ENCODE measurements at regions not wholly inside any gene's neighbourhood (a gene's known extent, or its start where the extent isn't known, plus 50 kb on each side); places are given as distances from the start of the nearest gene placed in this dataset.
"Not testable (repeated sequence)": the region's sequence is repeated elsewhere in the genome, so short reads cannot be mapped to it uniquely, and the experiment has no call there.

- FAIRE-seq (no peak), DNase-seq (ENCODE audit: extremely low spot score, insufficient read length, low read depth) (no peak)
Observed at GRCh38 chr9:129313331-129313955, 135.4 kb upstream of the IER5L start.

- FAIRE-seq (no peak), DNase-seq (ENCODE audit: extremely low spot score, insufficient read length, low read depth) (no peak)
Observed at GRCh38 chr9:129312251-129313122, 134.4 kb upstream of the IER5L start.

- DNase-seq (ENCODE audit: extremely low spot score, insufficient read length, low read depth): no peak
- no peak for FAIRE-seq
Observed at GRCh38 chr9:129311643-129312042, 133.6 kb upstream of the IER5L start.

GRCh38 chr9:129310666-129311350 lies 132.7 kb upstream of the IER5L start:
- FAIRE-seq (no peak), DNase-seq (ENCODE audit: extremely low spot score, insufficient read length, low read depth) (no peak)

- FAIRE-seq (no peak), DNase-seq (ENCODE audit: extremely low spot score, insufficient read length, low read depth) (no peak)
Observed at GRCh38 chr9:129309906-129310305, 131.8 kb upstream of the IER5L start.

- DNase-seq (ENCODE audit: extremely low spot score, insufficient read length, low read depth) (no peak), FAIRE-seq (no peak)
Observed at GRCh38 chr9:129309041-129309430, 131.0 kb upstream of the IER5L start.

GRCh38 chr9:129307227-129307970 lies 129.3 kb upstream of the IER5L start:
- no peak for FAIRE-seq
- DNase-seq (ENCODE audit: extremely low spot score, insufficient read length, low read depth): no peak

- DNase-seq (ENCODE audit: extremely low spot score, insufficient read length, low read depth) (no peak), FAIRE-seq (no peak)
Observed at GRCh38 chr9:129306318-129306973, 128.4 kb upstream of the IER5L start.

GRCh38 chr9:129305246-129305645 lies 127.2 kb upstream of the IER5L start:
- no peak for DNase-seq (ENCODE audit: extremely low spot score, insufficient read length, low read depth)
- no peak for FAIRE-seq

GRCh38 chr9:129301941-129302340 lies 123.9 kb upstream of the IER5L start:
- DNase-seq (ENCODE audit: extremely low spot score, insufficient read length, low read depth) (no peak), FAIRE-seq (no peak)

- DNase-seq (ENCODE audit: extremely low spot score, insufficient read length, low read depth); FAIRE-seq: not testable (repeated sequence)
Observed at GRCh38 chr9:129296195-129296594, 118.1 kb upstream of the IER5L start.

- FAIRE-seq (no peak), DNase-seq (ENCODE audit: extremely low spot score, insufficient read length, low read depth) (no peak)
Observed at GRCh38 chr9:129291041-129291501, 113.0 kb upstream of the IER5L start.

GRCh38 chr9:129290606-129291005 lies 112.5 kb upstream of the IER5L start:
- FAIRE-seq: no peak

GRCh38 chr9:129289883-129290282 lies 111.8 kb upstream of the IER5L start:
- DNase-seq (ENCODE audit: extremely low spot score, insufficient read length, low read depth): no peak
- no peak for FAIRE-seq

More at GRCh38 chr9:129290606-129291005, 112.5 kb upstream of the IER5L start:
- no peak for DNase-seq (ENCODE audit: extremely low spot score, insufficient read length, low read depth)

- DNase-seq (ENCODE audit: extremely low spot score, insufficient read length, low read depth): no peak
- no peak for FAIRE-seq
Observed at GRCh38 chr9:129289131-129289731, 111.2 kb upstream of the IER5L start.

GRCh38 chr9:129287619-129288305 lies 109.7 kb upstream of the IER5L start:
- no peak for DNase-seq (ENCODE audit: extremely low spot score, insufficient read length, low read depth)
- no peak for FAIRE-seq

GRCh38 chr9:129285979-129286772 lies 108.1 kb upstream of the IER5L start:
- no peak for FAIRE-seq
- no peak for DNase-seq (ENCODE audit: extremely low spot score, insufficient read length, low read depth)

GRCh38 chr9:129285382-129285781 lies 107.3 kb upstream of the IER5L start:
- DNase-seq (ENCODE audit: extremely low spot score, insufficient read length, low read depth) (no peak), FAIRE-seq (no peak)
